GM21737 (cell line): ENCODE measurements at regions not wholly inside any gene's neighbourhood (a gene's known extent, or its start where the extent isn't known, plus 50 kb on each side); places are given as distances from the start of the nearest gene placed in this dataset.

Source experiments
- ATAC-seq: cut with Tn5 transposase; IDR thresholded peaks from one replicate; pipeline ENCODE4 v1.9.1; 2021; ENCODE audit warnings: mild to moderate bottlenecking, moderate library complexity; ENCODE audit not compliant: unreplicated experiment

DNA sequence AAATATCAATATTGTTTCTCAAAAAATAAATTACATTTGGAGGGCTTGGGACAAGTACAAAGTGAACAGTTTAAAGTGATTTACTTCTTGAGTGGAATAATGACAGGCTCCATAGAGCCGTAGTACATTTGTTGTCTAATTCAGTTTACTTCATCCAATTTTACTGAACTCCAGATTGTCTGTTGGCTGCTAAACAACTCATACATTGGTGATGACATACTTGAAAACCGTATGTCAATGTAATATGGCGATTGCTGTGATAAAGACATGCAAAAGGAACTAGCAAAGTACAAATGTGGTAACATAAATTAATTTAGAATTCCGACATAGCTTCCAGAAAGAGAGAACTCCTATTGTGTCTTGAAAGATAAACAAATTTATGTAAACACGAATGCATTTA lies 1197.5 kb upstream of the CDH18 start:
- ATAC-seq = no peak

DNA sequence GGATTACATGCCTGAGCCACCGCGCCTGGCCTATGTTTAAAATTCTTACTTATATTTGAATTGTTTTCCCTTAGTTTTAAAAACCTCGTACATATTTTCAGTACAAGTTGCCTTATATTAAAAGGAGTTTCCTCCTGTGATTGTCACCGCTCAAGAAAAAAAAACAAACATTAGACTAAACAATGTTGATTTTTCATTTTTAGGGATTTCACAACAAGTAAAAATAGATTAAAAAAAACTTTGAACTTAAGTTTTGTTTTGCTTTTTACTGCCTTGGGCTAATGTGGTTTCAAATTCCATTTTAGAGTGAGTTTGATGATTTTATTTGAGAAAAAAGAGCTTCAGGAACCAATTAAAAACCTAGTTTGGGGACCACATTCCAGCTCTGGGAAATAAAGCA lies 1196.6 kb upstream of the CDH18 start:
- ATAC-seq = no peak

DNA sequence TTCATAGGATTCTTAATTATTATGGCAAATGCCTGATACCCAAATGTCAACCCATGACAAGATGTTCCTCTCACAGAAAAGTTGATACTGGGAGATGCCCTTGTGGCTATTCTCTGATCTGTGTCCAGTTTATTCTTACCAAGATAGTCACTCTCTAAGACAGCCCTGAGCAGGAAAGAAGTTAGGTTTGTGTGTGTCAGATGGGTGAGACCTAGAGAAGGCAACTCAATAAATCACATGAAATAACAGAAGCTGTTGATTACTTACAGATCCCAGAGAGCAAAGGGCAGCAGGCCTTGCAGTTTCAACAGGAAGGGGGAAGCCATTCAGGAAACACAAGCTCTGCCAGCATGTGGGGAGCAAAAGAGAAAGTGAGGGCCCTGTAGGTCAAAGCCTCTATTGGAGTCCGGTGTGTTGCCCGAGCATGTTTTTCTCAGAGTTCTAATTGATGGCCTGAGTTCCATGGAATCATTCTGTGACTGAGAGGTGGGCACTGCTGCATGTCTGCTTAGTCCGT lies 1193.7 kb upstream of the CDH18 start:
- no peak for ATAC-seq

DNA sequence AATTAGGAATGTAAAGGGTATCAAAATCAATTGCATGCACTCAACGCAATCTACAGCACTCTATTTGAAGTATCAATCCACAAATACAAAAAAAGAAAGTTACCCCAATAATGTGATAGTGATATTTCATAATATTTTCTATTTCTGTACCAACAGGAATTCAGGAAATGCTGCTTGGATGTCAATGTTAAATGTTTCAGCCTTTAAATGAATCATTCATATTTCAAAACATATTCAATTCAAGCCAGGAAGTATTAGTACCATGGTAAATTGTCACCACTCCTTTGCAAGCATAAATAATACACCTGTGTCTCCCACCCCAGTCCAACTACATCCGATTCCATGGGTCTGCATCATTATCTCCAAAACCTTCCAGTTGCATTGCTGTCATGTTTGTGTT lies 1185.5 kb upstream of the CDH18 start:
- no peak for ATAC-seq

DNA sequence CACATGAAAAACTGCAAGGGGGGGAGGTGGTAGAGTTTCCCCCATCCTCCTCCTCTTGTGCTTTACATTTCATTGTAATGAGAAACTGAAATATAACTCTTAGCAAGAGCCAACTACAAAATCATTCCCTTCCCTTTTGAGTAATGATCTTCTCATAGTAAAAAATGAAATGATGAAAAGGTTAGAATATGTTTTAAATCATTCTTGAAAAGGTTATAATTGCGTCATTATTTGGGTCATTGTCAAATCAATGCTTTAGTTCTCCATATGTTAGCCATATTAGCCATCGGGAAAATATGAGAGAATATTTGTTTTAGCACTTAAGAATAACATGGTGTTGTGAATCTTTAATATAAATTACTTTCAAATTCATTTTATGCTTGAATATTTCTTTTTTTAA lies 1185.0 kb upstream of the CDH18 start:
- no peak for ATAC-seq

DNA sequence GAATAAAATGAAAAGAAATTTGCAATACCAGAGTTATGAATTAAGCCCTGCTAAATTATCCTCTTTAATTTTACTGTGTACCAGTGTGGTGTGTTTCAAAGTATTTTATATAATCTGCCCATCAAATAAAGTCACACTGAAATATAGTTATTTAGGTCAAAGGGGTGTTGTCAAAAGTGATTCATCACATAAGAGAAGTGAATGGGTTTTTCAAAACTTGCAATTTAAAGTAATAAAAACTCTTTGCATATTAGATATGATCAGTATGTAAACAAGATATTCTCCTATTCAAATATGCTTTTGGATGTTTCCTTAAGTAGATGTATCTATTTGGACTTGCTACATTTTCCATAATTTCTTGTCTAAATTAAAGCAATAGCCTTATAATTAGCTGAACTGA lies 1183.0 kb upstream of the CDH18 start:
- no peak for ATAC-seq

DNA sequence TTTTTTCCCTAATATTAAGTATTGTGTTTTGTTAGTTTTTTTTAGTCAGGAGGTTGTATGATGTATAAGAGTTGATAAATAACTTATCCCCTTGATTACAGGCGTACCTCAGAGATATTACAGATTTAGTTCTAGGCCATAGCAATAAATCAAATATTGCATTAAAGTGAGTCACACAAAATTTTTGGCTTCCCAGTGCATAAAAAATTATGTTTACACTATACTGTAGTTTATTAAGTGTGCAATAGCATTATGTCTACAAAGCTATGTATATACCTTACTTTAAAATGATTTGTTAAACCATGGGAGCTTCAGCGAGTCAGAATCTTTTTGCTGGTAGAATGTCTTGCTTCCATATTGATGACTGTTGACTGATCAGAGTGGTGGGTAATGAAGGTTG lies 1180.6 kb upstream of the CDH18 start:
- no peak for ATAC-seq

DNA sequence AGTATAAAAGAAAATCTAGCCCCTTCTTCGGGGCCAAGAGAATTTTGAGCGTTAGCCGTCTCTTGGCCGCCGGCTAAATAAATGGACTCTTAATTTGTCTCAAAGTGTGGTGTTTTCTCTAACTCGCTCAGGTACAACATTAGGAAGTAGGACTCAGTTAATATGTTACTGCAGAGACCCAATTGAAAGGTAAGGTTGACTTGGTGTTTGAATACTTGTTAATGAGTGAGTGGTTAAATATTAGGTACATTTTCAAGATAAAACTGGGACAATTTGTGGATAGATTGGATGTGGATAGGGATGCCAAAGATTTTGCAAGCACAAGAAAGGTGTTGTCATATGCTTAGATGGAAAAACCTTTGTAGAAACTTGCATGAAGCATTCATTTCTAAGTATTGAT lies 1177.3 kb upstream of the CDH18 start:
- no peak for ATAC-seq

DNA sequence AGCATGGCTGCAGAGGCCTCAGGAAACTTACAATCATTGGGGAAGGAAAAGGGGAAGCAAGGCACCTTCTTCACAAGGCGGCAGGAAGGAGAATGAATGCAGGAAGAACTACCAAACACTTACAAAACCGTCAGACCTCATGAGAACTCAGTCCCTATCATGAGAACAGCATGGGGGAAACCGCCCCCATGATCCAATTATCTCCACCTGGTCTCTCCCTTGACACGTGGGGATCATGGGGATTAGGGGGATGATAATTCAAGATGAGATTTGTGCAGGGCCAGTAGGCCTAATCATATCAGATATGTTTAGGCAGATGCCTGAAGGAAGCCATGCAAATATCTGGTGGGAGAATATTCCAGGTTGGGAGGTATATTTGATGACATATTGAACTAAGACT lies 1176.4 kb upstream of the CDH18 start:
- ATAC-seq = no peak

DNA sequence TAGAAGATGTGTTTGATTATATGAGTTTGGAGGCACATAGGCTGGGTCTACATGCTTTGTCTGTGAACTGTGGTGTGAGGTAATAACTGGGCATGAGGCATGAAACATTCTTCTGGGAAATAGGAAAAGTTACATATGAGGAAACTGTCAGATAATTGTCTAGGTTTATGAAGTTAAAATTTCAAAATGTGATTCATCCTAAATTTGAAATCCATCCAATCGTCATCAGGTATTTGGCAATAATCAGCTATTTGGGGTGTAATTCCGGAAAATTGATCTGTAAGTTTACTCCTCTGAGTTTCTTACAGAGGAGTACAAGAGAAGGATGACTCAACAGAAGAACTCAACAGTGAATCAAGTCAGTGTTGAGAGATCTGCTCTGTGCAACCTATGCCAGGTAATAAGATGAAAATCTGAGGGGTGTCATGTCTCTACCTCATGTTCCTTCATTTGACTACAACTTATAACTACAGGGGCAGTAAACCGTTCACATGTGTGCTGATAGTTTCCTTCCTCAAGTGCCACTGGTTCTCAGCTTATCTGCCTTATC lies 1171.6 kb upstream of the CDH18 start:
- ATAC-seq = no peak

DNA sequence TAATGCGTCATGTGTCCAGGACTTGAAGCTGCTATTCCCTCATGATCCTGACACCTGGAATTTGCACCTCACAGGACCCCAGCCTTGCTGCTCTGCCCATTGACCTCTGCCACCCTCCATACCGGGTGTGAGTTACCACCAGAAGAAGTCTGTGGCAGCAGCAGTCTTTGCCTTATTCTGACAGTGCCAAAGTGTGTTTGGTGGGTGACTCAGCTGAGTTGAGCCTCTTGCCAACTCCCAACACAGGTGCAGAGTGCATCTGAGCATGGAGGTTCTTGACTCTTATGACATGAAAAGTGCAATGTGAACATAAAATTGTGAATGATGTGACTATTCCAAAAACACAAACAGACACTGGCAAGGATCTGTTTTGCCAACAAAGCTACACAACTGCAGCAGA lies 1166.5 kb upstream of the CDH18 start:
- ATAC-seq = no peak

DNA sequence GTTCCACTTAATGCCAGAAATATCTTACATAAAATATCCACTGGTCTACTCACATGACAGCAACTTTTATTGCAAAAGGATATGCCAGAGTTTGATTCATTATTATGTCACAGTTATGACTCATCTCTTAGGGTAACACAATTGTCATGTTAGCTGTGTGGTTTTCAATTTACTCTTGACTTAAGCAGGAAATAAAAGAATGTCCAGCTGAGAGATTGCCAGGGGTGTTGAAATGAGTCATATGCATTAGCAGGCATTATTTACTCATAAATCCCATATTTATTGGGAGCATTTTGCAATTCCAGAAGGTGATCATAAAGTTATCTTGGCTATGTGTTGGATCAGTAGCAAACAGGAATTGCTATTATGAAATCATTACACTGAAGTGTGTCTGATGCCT lies 1164.6 kb upstream of the CDH18 start:
- no peak for ATAC-seq

DNA sequence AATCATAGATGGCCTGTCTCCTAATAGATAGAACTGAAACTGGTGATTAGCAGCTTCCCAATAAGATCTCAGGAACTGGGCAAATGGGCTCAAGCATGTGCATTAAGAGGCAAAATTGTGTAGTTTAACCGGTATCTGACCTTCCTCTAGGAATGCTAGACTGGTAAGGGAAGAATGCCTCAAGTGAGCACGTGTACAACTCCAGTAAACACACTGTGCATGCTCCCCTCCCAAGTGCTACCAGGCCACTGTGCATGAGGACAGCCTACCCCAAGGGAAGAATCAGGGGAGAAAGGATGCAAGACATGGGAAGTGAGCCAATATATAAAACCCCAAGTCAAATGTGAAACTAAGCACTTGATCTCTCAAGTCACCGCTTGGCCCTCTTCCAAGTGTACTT lies 1157.4 kb upstream of the CDH18 start:
- no peak for ATAC-seq

DNA sequence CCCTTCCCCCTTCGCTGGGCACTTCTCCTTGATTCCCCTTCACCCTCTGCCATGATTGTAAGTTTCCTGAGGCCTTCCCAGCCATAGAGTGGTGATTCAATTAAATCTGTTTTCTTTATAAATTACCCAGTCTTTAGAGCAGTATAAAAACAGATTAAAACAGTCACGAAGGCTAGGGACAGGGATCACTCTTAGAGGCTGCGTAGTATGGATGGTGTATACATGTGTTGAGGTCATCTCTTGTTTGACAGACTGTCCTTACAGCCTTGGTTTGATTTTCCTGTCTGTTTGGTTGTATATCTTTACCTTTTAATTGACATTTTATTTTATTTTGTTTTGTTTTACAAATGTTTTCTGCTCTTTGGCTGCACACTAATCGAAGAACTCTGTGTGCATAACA lies 1155.7 kb upstream of the CDH18 start:
- no peak for ATAC-seq

DNA sequence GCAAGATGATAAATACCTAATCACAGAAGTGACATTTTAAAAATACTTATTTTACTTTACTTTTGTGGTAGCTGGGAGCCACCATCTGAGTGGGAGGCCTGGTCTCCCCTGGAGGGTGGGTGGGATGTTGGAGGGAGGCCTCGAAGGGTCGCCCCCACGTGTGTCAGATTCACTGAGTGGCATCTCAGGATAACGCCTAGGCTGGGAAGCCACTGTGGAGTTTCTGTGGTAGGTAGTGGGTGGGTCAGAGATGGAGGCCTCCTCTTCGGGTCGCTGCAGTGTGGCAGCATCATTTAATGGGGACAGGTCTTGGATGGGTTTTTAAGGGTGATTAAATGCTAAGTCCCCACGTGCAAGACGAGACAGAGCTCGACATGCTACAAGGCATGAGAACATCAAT lies 1154.8 kb upstream of the CDH18 start:
- ATAC-seq = no peak

DNA sequence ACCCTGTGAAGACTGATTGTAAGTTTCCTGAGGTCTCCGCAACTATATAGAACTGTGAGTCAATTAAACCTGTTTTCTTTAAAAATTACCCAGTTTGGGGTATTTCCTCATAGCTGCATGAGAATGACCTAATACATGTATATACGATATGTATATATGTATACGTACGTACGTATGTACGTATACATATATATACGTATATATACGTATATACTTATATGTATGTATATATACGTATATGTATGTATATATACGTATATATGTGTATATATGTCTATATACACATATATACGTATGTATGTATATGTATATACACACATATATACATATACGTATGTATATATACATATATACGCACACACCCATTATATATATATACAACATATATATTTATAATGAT lies 1153.0 kb upstream of the CDH18 start:
- no peak for ATAC-seq

DNA sequence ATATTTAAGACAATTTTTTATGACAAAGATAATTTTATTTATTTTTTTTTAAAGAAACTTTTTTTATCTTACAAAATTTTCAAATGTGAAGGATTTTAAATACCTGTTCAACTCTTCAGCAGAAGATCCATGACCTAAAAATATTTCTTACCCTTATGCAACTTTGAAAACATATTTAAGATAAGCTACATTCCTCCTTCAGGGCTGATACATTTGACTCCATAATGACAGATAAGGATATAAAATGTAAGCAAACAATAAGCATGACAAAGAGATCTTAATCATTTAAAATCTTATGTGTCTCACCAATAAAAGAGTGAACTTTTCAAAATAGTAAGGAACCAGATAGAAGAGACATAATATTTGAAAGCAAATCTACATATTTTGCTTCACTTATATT lies 1138.2 kb upstream of the CDH18 start:
- no peak for ATAC-seq

DNA sequence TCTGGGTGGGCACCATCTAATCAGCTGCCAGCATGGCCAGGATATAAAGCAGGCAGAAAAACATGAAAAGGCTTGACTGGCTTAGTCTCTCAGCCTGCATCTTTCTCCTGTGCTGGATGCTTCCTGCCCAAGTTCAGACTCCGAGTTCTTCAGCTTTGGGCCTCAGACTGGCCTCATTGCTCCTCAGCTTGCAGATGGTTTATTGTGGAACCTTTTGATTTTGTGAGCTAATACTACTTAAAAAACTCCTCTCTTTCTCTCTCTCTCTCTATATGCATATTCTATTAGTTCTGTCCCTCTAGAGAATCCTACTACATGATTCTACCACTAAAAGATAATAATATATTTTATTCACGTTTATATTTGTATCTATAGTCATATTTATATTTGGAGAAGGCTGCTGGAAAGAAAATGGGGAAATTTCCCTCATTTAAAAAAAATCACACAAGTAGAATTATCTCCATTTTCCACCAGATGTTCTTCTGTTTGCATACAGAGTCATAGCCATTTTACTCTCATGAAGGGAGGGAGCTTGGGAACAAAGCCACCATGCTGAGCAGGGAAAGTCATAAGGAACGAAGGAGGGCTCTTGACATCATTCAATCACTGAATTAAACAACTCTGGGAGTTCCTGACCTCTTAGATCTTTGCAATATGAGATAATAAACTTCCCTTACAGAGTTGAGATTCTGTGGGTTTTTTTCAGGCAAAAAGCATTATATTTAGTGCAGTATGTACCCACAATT lies 1137.4 kb upstream of the CDH18 start:
- no peak for ATAC-seq

DNA sequence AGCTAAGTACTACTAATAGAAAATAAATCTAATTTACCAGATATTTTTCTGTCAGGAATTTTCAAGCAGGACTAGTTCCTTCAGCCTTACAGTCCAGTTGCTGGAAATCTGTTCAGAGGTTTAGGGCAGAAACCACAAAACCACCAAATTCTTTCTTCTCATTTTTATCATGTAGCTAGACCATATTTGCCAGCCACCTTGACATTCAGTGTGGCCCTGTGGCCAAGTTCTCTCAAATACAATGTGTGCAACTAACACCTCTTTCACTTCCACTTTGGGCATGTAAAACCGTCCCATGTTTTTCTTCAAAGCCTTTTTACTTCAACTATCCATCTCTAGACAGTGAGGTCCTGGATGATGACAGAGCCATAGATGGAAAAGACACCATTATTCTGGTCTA lies 1133.2 kb upstream of the CDH18 start:
- no peak for ATAC-seq

DNA sequence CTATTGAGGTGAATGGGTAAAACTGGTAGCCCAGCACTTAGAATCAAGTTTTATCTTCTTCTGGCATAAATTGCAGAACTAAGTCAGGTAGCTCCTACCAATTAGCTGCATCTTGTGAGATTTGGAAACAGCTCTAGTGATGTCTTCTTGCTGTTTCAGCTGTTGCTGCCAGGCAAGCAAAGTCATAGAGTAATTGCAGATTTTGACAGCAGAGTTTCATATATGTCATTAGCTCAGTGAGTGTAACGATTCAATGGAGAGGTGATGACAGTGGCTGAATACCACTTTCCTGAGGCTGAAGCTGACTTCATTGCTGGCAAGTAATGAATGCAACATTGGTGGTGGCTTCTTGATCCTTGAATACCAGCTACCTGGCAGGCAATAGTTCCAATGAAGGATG lies 1109.7 kb upstream of the CDH18 start:
- no peak for ATAC-seq

DNA sequence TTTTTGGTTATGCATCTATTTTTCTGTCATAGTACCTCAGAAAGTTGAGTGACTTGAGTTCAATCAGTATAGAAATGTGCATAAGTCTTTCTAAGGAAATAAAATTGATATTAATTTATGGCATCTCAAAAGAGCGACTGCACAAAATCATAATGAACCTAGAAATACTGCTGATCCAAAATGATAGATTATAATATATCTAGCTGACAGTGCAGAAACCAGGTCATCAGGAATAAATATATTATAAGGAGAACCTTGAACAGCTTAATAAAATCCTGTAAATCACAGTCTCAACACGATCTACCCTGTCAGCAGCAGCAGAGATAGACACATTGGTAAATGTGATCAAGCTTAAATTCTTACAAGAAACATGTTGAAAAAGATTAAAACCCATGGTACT lies 1106.6 kb upstream of the CDH18 start:
- no peak for ATAC-seq

DNA sequence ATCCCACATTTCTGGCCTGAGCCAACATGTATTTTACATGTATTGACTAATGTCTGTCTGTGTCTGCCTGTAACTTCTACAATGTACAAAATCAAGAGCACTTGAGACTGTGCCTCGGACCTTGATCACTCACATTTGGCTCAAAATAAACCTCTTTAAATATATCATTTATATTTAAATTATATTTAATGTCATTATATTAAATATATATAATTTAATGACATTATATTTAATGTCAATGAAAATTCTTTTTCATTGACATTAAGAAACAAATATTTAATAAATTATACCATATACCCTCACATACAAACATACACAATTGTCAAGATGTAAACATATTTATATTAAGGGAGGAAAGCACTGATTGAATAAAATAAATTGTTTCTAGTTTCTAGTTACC lies 1099.8 kb upstream of the CDH18 start:
- ATAC-seq = no peak

DNA sequence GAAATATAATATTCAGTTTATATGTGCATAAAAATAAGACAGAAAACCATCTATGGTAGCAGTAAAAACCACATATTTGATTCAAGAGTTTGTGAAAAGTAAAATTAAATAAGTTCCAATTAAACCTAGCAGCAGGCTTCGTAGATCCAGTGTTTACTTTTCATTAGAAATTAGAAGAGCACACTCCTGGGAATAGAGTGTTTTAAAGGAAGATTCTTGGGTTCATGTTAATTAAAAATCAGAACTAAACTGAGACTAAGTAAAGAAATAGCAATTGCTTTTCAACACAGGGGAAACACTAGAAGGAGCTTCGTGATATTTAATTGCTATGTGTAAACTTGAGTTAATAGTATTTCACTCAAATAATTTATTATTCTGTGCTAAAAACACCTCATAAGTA lies 1097.8 kb upstream of the CDH18 start:
- no peak for ATAC-seq
